ENCODE measurements at regions not wholly inside any gene's neighbourhood (a gene's known extent, or its start where the extent isn't known, plus 50 kb on each side); places are given as distances from the start of the nearest gene placed in this dataset.

DNA sequence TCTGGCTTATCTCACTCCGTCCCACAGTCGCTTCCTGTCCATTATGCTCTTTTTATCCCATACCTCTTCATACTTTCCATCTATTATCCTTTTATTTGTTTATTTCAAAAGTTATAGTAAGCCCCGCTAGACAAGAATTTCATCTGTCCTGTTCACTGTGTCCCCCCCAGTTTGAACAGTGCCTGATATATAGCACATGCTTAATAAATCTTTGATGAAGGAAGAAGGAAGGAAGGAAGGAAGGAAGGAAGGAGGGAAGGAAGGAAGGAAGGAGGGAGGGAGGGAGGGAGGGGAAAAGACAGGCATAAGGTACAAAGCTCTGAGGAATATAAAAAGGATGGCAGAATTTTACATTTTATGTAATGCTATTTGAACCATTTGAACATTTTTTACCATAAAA, 324.7 kb downstream of the GXYLT1 start:
- TF ChIP-seq, protein P1, sequence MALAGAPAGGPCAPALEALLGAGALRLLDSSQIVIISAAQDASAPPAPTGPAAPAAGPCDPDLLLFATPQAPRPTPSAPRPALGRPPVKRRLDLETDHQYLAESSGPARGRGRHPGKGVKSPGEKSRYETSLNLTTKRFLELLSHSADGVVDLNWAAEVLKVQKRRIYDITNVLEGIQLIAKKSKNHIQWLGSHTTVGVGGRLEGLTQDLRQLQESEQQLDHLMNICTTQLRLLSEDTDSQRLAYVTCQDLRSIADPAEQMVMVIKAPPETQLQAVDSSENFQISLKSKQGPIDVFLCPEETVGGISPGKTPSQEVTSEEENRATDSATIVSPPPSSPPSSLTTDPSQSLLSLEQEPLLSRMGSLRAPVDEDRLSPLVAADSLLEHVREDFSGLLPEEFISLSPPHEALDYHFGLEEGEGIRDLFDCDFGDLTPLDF (CRISPR knock-in tag; IDR thresholded peaks at IDR 0.05) = no peak
- no peak for TF ChIP-seq GTF2F1 (IDR thresholded peaks at IDR 0.05; ENCODE audit: low read depth, low read length)
- no peak for TF ChIP-seq ZNF780A (CRISPR knock-in tag; IDR thresholded peaks at IDR 0.05)
- TF ChIP-seq, protein P2, sequence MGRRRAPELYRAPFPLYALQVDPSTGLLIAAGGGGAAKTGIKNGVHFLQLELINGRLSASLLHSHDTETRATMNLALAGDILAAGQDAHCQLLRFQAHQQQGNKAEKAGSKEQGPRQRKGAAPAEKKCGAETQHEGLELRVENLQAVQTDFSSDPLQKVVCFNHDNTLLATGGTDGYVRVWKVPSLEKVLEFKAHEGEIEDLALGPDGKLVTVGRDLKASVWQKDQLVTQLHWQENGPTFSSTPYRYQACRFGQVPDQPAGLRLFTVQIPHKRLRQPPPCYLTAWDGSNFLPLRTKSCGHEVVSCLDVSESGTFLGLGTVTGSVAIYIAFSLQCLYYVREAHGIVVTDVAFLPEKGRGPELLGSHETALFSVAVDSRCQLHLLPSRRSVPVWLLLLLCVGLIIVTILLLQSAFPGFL (CRISPR knock-in tag; IDR thresholded peaks at IDR 0.05) = no peak
- TF ChIP-seq HNRNPH1 (optimal IDR thresholded peaks at IDR 0.05; ENCODE audit: low read depth, low read length) = no peak
- TF ChIP-seq SREBF2 (CRISPR knock-in tag; IDR thresholded peaks at IDR 0.05) = no peak
- TF ChIP-seq TAF1 (IDR thresholded peaks at IDR 0.05; ENCODE audit: control insufficient read depth, extremely low read depth, insufficient read depth, low read length, severe bottlenecking) = no peak
- no peak for TF ChIP-seq MAFG (tag; conservative IDR thresholded peaks at IDR 0.05)

All from K562 (cell line).